ENCODE measurements at regions not wholly inside any gene's neighbourhood (a gene's known extent, or its start where the extent isn't known, plus 50 kb on each side); places are given as distances from the start of the nearest gene placed in this dataset.

- no peak overlapping the region for H3K9ac ChIP-seq (ENCODE audit: low read depth in 1 of 2, low read length in 2 of 2)
- H3K36me3 ChIP-seq (ENCODE audit: control insufficient read depth in 4 of 4, insufficient read depth in 3 of 4, low read depth in 1 of 4, low read length in 3 of 4), result no peaks in the 10 kb centered on the region
- H3K27me3 ChIP-seq (ENCODE audit: control insufficient read depth in 4 of 4, insufficient read depth in 4 of 4, low read length in 3 of 4), result no peaks in the 10 kb centered on the region
- no peak overlapping the region for H3K4me3 ChIP-seq (ENCODE audit: low read depth in 1 of 3, low read length in 3 of 3)
- DNase-seq (ENCODE audit: low spot score), result no peak
- no peak overlapping the region for H3K27ac ChIP-seq (ENCODE audit: low read depth in 1 of 2, low read length in 2 of 2)
- TF ChIP-seq TAF1 (conservative IDR thresholded peaks at IDR 0.05), result no peak
- TF ChIP-seq JUND (IDR thresholded peaks at IDR 0.05), result no peak
- TF ChIP-seq RXRA (IDR thresholded peaks at IDR 0.05), result no peak
- TF ChIP-seq GABPA (IDR thresholded peaks at IDR 0.05 in 1 of 2, conservative IDR thresholded peaks at IDR 0.05 in 1 of 2), result no peak
- no peak for TF ChIP-seq MAX (IDR thresholded peaks at IDR 0.05)
- TF ChIP-seq ZBTB33 (IDR thresholded peaks at IDR 0.05), result no peak
- TF ChIP-seq YY1 (IDR thresholded peaks at IDR 0.05), result no peak
- 73% methylated on average over 3 of the region's 3 CpGs for WGBS
- H3K9me3 ChIP-seq (ENCODE audit: control insufficient read depth in 4 of 4, low read length in 3 of 4), result no peaks in the 10 kb centered on the region
- H3K4me1 ChIP-seq (ENCODE audit: control insufficient read depth in 4 of 4, insufficient read depth in 4 of 4, low read length in 3 of 4), result no peaks in the 10 kb centered on the region
These were observed 1057.5 kb upstream of the FAM98A start for GRCh38 chr2:34656632-34657031.

- WGBS, result 49% methylated on average over 1 of the region's 1 CpG
These were observed 1053.5 kb upstream of the FAM98A start for GRCh38 chr2:34652636-34653035.

More at GRCh38 chr2:34652636-34653035, 1053.5 kb upstream of the FAM98A start:
- H3K36me3 ChIP-seq (ENCODE audit: control insufficient read depth in 4 of 4, insufficient read depth in 3 of 4, low read depth in 1 of 4, low read length in 3 of 4), result no peaks in the 10 kb centered on the region
- no peaks in the 10 kb centered on the region for H3K27me3 ChIP-seq (ENCODE audit: control insufficient read depth in 4 of 4, insufficient read depth in 4 of 4, low read length in 3 of 4)
- no peaks in the 10 kb centered on the region for H3K9me3 ChIP-seq (ENCODE audit: control insufficient read depth in 4 of 4, low read length in 3 of 4)
- no peak overlapping the region for H3K4me3 ChIP-seq (ENCODE audit: low read depth in 1 of 3, low read length in 3 of 3)
- no peaks in the 10 kb centered on the region for H3K4me1 ChIP-seq (ENCODE audit: control insufficient read depth in 4 of 4, insufficient read depth in 4 of 4, low read length in 3 of 4)
- TF ChIP-seq ZBTB33 (IDR thresholded peaks at IDR 0.05) (no peak), REST (IDR thresholded peaks at IDR 0.05) (peak; percentile 99)
- no peak overlapping the region for H3K27ac ChIP-seq (ENCODE audit: low read depth in 1 of 2, low read length in 2 of 2)
- no peak overlapping the region for H3K9ac ChIP-seq (ENCODE audit: low read depth in 1 of 2, low read length in 2 of 2)
- DNase-seq (ENCODE audit: low spot score), result no peak
